Fibroblast of skin of scalp (primary cell): ENCODE measurements at regions not wholly inside any gene's neighbourhood (a gene's known extent, or its start where the extent isn't known, plus 50 kb on each side); places are given as distances from the start of the nearest gene placed in this dataset.
A peak's percentile ranks its signal among the peaks of the same experiment; 100 is the strongest.

ENCODE experiments used
- DNase-seq: peaks from one replicate; pipeline ENCODE4 v3.0.0-alpha.2; 2013

- DNase-seq, result no peak
Observed at GRCh38 chr12:127334912-127335644, 931.9 kb upstream of the TMEM132C start.

DNA sequence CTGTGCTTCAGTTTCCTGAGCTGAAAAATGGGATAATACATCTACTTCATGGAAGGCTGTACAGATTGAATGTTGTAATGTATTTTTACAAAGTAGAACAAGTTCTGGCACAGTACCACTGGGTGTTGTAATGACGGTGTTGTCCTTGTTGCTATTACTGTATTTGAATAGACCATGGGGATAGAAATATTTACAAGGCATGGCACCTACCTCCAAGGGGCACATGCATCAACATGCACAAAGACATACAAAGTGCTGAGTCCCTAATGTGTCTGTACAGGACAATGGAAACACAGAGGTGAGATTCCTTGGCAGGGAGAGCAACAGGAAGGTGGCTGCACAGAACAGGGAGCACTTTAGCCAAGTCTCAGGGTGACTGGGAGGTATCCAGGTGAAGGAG lies 930.6 kb upstream of the TMEM132C start:
- no peak for DNase-seq

- no peak for DNase-seq
Observed at GRCh38 chr12:127339065-127339464, 927.9 kb upstream of the TMEM132C start.

- no peak for DNase-seq
Observed at GRCh38 chr12:127340381-127340780, 926.6 kb upstream of the TMEM132C start.

DNA sequence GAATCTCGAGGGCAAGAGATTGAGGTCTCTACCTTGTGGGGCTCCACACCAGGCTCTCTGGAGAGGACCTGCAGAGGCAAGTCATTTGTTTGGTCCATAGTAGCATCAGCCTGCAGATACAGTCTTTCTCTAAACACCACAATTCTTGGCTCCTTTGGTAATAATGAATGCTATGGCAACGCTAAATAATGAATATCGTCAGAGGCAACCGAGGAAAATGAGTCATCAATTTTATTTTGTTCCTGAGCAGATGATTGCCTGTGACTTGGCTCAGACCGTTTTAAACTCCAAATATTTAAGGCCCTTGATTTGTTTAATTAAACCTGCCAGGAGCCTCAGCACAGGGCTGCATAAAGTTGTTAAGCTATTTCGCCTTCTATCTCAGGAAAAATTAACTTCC lies 924.1 kb upstream of the TMEM132C start:
- DNase-seq, result no peak

DNA sequence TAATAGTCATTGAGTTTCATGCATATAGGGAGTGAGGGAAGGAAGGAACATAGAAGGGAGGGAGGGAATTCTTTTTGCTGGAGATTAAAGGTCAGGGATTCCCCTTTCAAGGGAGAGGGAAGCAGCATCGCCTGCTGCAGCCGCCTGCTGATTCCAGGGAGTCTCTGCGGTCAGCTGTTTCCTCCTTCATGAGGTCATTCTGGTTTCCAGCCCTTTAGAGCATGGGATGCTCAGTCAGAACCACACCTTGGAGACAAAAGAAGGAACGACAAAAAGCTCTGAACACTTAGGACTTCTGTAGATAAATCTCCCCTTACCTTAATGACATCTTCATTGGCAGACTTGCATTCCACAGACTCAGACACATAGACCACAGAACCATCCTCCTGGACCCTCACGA lies 923.0 kb upstream of the TMEM132C start:
- no peak for DNase-seq

- no peak for DNase-seq
Observed at GRCh38 chr12:127351481-127352010, 915.4 kb upstream of the TMEM132C start.

DNA sequence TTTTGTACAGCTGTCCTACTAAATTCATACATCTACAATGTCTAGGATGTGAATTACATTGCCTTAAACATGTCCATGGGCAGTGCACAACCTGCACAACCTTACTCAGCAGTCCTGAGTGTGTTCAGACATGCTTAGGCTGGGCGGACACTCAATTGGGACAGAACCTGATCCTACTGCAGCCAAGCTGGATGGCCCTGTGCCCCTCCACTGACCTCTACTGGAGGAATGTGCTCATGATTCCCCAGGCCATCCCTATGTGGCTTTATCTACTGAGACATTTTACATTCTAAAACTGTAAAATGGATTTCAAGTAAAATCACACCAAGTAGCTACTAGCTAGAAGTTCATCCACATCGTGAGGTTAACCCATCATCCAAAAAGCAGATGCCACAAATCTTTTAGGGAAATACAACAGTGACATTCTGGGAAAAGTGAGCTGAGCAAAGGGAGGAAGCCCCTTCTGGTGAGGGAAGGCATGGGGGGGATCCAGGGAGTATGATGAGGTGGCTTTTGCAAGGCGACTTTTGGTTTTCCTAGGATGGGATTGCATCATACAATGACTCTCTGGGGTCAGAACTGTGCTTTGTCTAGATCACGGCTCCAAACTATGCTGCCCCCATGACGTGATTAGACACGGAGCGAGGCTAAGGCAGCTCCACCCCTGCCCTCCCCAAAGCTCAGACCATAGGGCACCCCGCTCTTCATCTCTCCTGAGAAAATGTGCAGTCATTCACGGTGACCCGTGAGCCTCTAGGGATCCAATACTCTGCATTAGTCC lies 911.7 kb upstream of the TMEM132C start:
- peak; percentile 11 for DNase-seq

GRCh38 chr12:127358888-127359287 lies 908.1 kb upstream of the TMEM132C start:
- no peak for DNase-seq

DNA sequence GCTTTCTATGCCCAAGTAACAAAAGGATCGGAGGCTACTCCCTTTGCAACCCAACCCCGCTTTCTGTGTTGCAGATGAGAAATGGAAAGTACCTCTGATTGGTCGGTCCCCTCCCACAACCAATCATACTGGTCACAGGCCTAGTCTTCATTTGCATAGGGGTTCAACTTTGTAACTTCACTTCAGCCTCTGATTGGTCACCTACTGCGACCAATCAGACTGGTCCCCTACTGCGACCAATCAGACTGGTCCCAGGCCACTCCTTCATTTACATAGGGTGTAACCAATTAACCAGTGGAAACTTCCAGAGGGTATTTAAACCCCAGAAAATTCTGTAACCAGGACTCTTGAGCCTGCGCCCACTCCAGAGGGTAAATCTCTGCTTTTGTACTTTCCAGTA lies 906.4 kb upstream of the TMEM132C start:
- DNase-seq, result no peak

GRCh38 chr12:127362121-127362520 lies 904.8 kb upstream of the TMEM132C start:
- DNase-seq, result no peak

GRCh38 chr12:127363392-127363791 lies 903.6 kb upstream of the TMEM132C start:
- DNase-seq, result peak; percentile 8

- no peak for DNase-seq
Observed at GRCh38 chr12:127373559-127373958, 893.4 kb upstream of the TMEM132C start.

- DNase-seq, result no peak
Observed at GRCh38 chr12:127374447-127374846, 892.5 kb upstream of the TMEM132C start.

DNA sequence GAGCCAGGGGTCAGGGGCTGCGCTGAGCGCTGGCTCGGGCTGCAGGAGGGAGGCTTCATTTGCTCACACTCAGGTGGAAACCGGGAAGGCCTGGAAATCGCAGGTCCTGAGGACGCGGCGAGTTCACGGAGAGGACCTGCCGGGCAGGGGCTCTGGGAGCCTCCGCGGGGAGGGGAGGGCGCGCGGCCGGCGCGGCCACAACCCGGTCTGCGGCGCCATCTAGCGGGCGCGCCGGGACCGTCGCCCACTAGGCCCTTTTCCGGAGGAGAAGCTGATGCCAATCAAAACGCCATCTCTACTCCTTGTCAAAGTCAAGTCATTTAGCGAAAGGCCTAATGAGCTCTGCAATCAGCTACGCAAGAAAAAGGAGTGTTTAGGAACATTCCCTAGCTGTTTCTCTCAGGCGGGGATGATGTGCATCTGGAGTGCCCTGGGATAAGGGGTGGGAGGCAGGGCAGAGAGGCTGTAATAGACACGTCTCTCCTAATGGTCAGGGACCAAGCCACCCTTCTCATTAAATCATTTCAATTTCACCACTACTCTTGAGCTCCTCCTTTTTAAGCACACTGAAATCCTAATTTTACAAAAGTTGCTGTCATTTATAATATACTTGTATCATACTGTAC lies 885.8 kb upstream of the TMEM132C start:
- DNase-seq, result peak; percentile 29

GRCh38 chr12:127381681-127382080 lies 885.3 kb upstream of the TMEM132C start:
- DNase-seq, result no peak

DNA sequence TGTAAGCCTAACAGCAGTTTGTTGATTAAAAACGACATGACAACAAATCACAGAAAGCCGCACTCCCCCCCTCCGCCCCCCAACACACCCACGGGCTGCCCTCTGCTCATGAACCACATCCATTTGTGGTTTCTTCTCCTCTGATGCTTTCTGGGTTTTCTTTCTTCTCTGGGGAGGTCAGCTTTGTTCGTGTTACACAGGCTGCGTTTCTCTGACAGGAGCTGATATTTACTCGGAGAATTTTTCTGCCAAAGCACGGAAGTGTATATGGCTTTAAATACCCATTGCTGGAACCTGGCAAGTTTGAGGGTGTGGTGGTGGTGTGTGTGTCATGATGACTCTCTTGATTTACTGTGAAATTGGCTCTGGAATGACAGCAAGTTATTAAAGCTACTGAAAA lies 883.7 kb upstream of the TMEM132C start:
- peak; percentile 8 for DNase-seq

DNA sequence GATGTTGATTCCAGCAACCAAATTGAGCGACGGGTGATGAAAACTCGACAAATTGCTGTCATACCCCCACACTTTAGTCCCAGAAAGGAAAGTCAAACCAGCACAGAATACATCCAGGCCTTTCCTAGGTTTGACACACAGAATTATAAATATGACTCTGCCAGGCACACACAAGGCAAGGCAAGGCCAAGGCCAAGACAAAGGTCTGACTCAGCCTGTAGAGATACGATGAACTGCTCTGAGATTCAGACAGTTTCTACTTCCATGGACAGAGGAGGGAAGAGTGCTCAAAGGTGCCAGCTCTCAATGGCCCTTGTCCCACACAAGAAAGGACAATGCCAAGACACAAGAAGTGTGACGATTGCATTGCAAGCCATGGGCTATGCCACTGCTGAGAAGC lies 880.2 kb upstream of the TMEM132C start:
- DNase-seq, result no peak

DNA sequence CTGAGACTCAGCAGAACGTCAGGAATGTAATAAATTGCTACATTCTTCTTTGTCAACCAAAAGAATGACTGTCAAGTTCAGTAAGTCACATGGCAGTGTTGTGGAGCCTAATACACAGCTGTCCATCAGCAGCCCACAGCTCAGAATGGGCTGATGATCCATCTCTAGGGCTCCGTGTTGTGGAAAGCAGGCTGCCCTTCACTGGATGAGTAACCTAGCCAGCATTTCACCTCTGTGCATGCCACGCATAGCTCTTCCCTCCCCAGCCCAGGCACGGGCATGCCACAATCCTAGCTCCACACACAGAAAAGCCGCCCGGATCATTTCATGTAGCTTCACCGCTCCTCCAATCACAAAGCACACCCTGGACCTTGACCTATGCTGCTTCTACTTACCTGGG lies 878.0 kb upstream of the TMEM132C start:
- DNase-seq, result no peak

- DNase-seq, result peak; percentile 83
Observed at GRCh38 chr12:127389923-127390322, 877.0 kb upstream of the TMEM132C start.

DNA sequence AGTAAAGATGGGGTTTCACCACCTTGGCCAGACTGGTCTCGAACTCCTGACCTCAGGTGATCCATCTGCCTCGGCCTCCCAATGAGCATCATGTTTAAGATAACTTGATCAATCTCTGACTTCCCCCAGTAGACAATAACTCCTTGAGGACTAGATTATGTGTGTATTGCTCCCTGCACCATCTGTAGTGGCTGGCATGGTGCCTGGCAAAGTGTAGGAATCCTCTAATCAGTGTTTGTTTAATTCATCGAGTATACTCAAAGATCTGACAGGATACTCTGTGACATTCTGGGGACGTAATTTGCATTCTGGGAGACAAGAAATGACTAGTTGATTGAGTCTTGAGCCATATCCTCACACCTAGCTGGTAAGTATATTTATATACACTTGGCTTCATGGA lies 873.5 kb upstream of the TMEM132C start:
- DNase-seq, result no peak

- peak; percentile 63 for DNase-seq
Observed at GRCh38 chr12:127393896-127394295, 873.1 kb upstream of the TMEM132C start.

DNA sequence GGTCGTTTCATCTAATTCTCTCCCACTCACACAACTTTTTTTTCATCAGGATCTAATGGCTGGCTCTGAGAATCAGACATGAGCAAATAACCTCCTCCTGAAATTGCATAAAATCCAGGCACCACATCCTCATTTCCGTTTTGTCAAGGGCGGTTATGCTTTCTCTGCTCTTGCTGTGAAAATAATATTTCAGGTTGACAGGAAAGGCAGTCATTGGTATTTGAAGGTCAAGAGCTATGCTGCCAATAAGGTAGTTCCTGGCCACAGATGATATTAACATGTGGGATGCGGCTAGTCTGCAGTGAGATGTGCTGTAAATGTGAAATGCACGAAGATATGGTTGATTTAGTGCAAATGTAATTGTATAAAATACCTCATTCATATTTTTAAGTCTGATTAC lies 870.2 kb upstream of the TMEM132C start:
- DNase-seq, result no peak
